ENCODE measurements at regions not wholly inside any gene's neighbourhood (a gene's known extent, or its start where the extent isn't known, plus 50 kb on each side); places are given as distances from the start of the nearest gene placed in this dataset.

- TF ChIP-seq CTCF (IDR thresholded peaks at IDR 0.05) (no peak), POLR2A (IDR thresholded peaks at IDR 0.05) (no peak)
Measured at GRCh38 chr2:18282026-18282425, 278.4 kb downstream of the RDH14 start.
